Mesendoderm (in vitro differentiated cells): ENCODE measurements at regions not wholly inside any gene's neighbourhood (a gene's known extent, or its start where the extent isn't known, plus 50 kb on each side); places are given as distances from the start of the nearest gene placed in this dataset.

Experiments
- DNase-seq: peaks from one replicate; pipeline ENCODE4 v3.0.0; 2013
- H2AK5ac ChIP-seq: 2 replicates; pipeline ENCODE4 v1.6.1; 2013; ENCODE audit warnings: low read length, inconsistent platforms
- H2BK120ac ChIP-seq: 2 replicates; pipeline ENCODE4 v1.6.1; 2013; ENCODE audit warnings: low read depth, mild to moderate bottlenecking, low read length, moderate library complexity, mixed read lengths
- H2BK15ac ChIP-seq: replicated peaks from 2 replicates; pipeline ENCODE4 v1.6.1; 2013; ENCODE audit warnings: low read depth, mild to moderate bottlenecking, moderate library complexity
- H2BK5ac ChIP-seq: 2 replicates; pipeline ENCODE4 v1.6.1; 2013; ENCODE audit warnings: low read length, inconsistent platforms
- H3K18ac ChIP-seq: 2 replicates; pipeline ENCODE4 v1.6.1; 2013; ENCODE audit warnings: mild to moderate bottlenecking, low read length, mixed read lengths
- H3K23ac ChIP-seq: one replicate; pipeline ENCODE4 v1.6.1; 2013; ENCODE audit warnings: low read length
- H3K27ac ChIP-seq: 2 replicates; pipeline ENCODE4 v1.5.1; 2013; ENCODE audit warnings: low read depth, mild to moderate bottlenecking, inconsistent platforms, low read length, moderate library complexity
- H3K27me3 ChIP-seq: 2 replicates; pipeline ENCODE4 v1.6.1; 2013; ENCODE audit warnings: low read length, control low read depth, mild to moderate bottlenecking, inconsistent platforms; ENCODE audit not compliant: insufficient read depth, poor library complexity
- H3K36me3 ChIP-seq: 2 replicates; pipeline ENCODE4 v1.6.1; 2013; ENCODE audit warnings: low read length, inconsistent platforms; ENCODE audit not compliant: control insufficient read depth, insufficient read depth
- H3K4ac ChIP-seq: one replicate; pipeline ENCODE4 v1.6.1; 2013; ENCODE audit warnings: low read depth, mild to moderate bottlenecking, low read length, moderate library complexity
- H3K4me1 ChIP-seq: 2 replicates; pipeline ENCODE4 v1.6.1; 2013; ENCODE audit warnings: low read depth, low read length, inconsistent platforms; ENCODE audit not compliant: control insufficient read depth
- H3K4me2 ChIP-seq: 2 replicates; pipeline ENCODE4 v1.6.1; 2013; ENCODE audit warnings: low read length
- H3K4me3 ChIP-seq: 2 replicates; pipeline ENCODE4 v1.5.1; 2013; ENCODE audit warnings: mild to moderate bottlenecking, low read length
- H3K56ac ChIP-seq: one replicate; pipeline ENCODE4 v1.6.1; 2013; ENCODE audit warnings: low read length
- H3K79me1 ChIP-seq: 2 replicates; pipeline ENCODE4 v1.6.1; 2013; ENCODE audit warnings: low read length, inconsistent platforms
- H3K79me2 ChIP-seq: 2 replicates; pipeline ENCODE4 v1.6.1; 2013; ENCODE audit warnings: mild to moderate bottlenecking, low read length; ENCODE audit not compliant: control insufficient read depth, insufficient read depth
- H3K9ac ChIP-seq: 2 replicates; pipeline ENCODE4 v1.6.1; 2013; ENCODE audit warnings: low read length, inconsistent platforms
- H4K5ac ChIP-seq: one replicate; pipeline ENCODE4 v1.6.1; 2013; ENCODE audit warnings: low read length
- H4K8ac ChIP-seq: one replicate; pipeline ENCODE4 v1.6.1; 2013; ENCODE audit warnings: low read depth, mild to moderate bottlenecking, control low read depth, low read length, moderate library complexity
- WGBS: extraction: QIAGEN DNeasy Blood & Tissue Kit; methylation state at CpG from one replicate; pipeline ENCODE4 v1.1.7; 2013; ENCODE audit warnings: low lambda C conversion rate, missing lambda C conversion rate; ENCODE audit not compliant: insufficient coverage; ENCODE audit errors: extremely low coverage; 5-methylcytosine and 5-hydroxymethylcytosine counted together

- H3K18ac ChIP-seq: no peak overlapping the region
- no peak overlapping the region for H2BK5ac ChIP-seq
- H4K5ac ChIP-seq: no peak overlapping the region
- H3K27me3 ChIP-seq: no peaks in the 10 kb centered on the region
- H3K56ac ChIP-seq: no peak overlapping the region
- H2BK120ac ChIP-seq: no peak overlapping the region
- H4K8ac ChIP-seq: no peak overlapping the region
- no peak overlapping the region for H3K4me3 ChIP-seq
- WGBS: no CpG with 5 or more reads among the region's 10 CpGs
- H3K4me2 ChIP-seq: no peak overlapping the region
- H3K36me3 ChIP-seq: no peaks in the 10 kb centered on the region
- H2BK15ac ChIP-seq: no peak overlapping the region
- H3K9ac ChIP-seq: no peak overlapping the region
- no peak overlapping the region for H3K23ac ChIP-seq
- H3K79me2 ChIP-seq: no peaks in the 10 kb centered on the region
- H3K27ac ChIP-seq: no peak overlapping the region
- H3K4ac ChIP-seq: no peak overlapping the region
- no peak overlapping the region for H2AK5ac ChIP-seq
- no peak for DNase-seq
- H3K79me1 ChIP-seq: no peaks in the 10 kb centered on the region
- no peaks in the 10 kb centered on the region for H3K4me1 ChIP-seq
Observed at GRCh38 chr2:37812941-37813730, 112.0 kb upstream of the RMDN2 start.

- Histone ChIP-seq H3K27me3 (no peaks in the 10 kb centered on the region), H4K5ac (no peak overlapping the region), H3K4me1 (no peaks in the 10 kb centered on the region), H2BK120ac (no peak overlapping the region), H3K56ac (no peak overlapping the region), H4K8ac (no peak overlapping the region), H3K18ac (no peak overlapping the region), H2BK5ac (no peak overlapping the region), H3K4ac (no peak overlapping the region), H2BK15ac (no peak overlapping the region), H3K36me3 (no peaks in the 10 kb centered on the region), H3K4me3 (no peak overlapping the region), H3K23ac (no peak overlapping the region), H3K27ac (no peak overlapping the region), H2AK5ac (no peak overlapping the region), H3K4me2 (no peak overlapping the region), H3K9ac (no peak overlapping the region), H3K79me1 (no peaks in the 10 kb centered on the region), H3K79me2 (no peaks in the 10 kb centered on the region)
- no CpG with 5 or more reads among the region's 8 CpGs for WGBS
- DNase-seq: no peak
Observed at GRCh38 chr2:37816036-37816435, 109.1 kb upstream of the RMDN2 start.

- Histone ChIP-seq H2BK15ac (no peak overlapping the region), H3K9ac (no peak overlapping the region), H3K18ac (no peak overlapping the region), H2BK120ac (no peak overlapping the region), H2BK5ac (no peak overlapping the region), H3K4ac (no peak overlapping the region), H3K4me1 (no peaks in the 10 kb centered on the region), H3K79me2 (no peaks in the 10 kb centered on the region), H2AK5ac (no peak overlapping the region), H4K8ac (no peak overlapping the region), H3K23ac (no peak overlapping the region), H3K56ac (no peak overlapping the region), H3K4me3 (no peak overlapping the region), H3K27ac (no peak overlapping the region), H4K5ac (no peak overlapping the region), H3K27me3 (no peaks in the 10 kb centered on the region), H3K36me3 (no peaks in the 10 kb centered on the region), H3K79me1 (no peaks in the 10 kb centered on the region), H3K4me2 (no peak overlapping the region)
- WGBS: no CpG with 5 or more reads among the region's 11 CpGs
- no peak for DNase-seq
Observed at GRCh38 chr2:37816686-37817085, 108.4 kb upstream of the RMDN2 start.

GRCh38 chr2:37819186-37819585, 105.9 kb upstream of the RMDN2 start:
- Histone ChIP-seq H3K9ac (no peak overlapping the region), H3K23ac (no peak overlapping the region), H3K36me3 (no peaks in the 10 kb centered on the region), H2BK15ac (no peak overlapping the region), H3K79me1 (no peaks in the 10 kb centered on the region), H3K27me3 (no peaks in the 10 kb centered on the region), H3K4me2 (no peak overlapping the region), H2BK120ac (no peak overlapping the region), H3K56ac (no peak overlapping the region), H3K18ac (peak overlapping the region; percentile 30), H3K4ac (no peak overlapping the region), H2AK5ac (no peak overlapping the region), H3K4me1 (no peaks in the 10 kb centered on the region), H3K27ac (no peak overlapping the region), H3K4me3 (no peak overlapping the region), H4K8ac (no peak overlapping the region), H3K79me2 (no peaks in the 10 kb centered on the region), H2BK5ac (no peak overlapping the region), H4K5ac (no peak overlapping the region)
- no CpG with 5 or more reads among the region's 2 CpGs for WGBS
- DNase-seq: no peak

GRCh38 chr2:37820471-37820986, 104.6 kb upstream of the RMDN2 start:
- Histone ChIP-seq H2AK5ac (no peak overlapping the region), H3K18ac (no peak overlapping the region), H3K23ac (no peak overlapping the region), H3K4me3 (no peak overlapping the region), H3K36me3 (no peaks in the 10 kb centered on the region), H2BK120ac (no peak overlapping the region), H4K5ac (no peak overlapping the region), H3K56ac (no peak overlapping the region), H3K4me1 (no peaks in the 10 kb centered on the region), H3K79me2 (no peaks in the 10 kb centered on the region), H3K79me1 (no peaks in the 10 kb centered on the region), H3K4ac (no peak overlapping the region), H3K4me2 (no peak overlapping the region), H4K8ac (no peak overlapping the region), H3K27ac (no peak overlapping the region), H3K9ac (no peak overlapping the region), H2BK5ac (no peak overlapping the region), H3K27me3 (no peaks in the 10 kb centered on the region), H2BK15ac (no peak overlapping the region)
- WGBS: no CpG with 5 or more reads among the region's 2 CpGs
- no peak for DNase-seq

GRCh38 chr2:37825586-37825985, 99.5 kb upstream of the RMDN2 start:
- Histone ChIP-seq H3K4me1 (peaks cover 6% of the 10 kb centered on the region), H4K5ac (no peak overlapping the region), H3K4me2 (no peak overlapping the region), H3K18ac (peak overlapping the region; percentile 34), H2AK5ac (no peak overlapping the region), H3K27me3 (no peaks in the 10 kb centered on the region), H3K27ac (no peak overlapping the region), H3K4ac (no peak overlapping the region), H4K8ac (no peak overlapping the region), H3K36me3 (no peaks in the 10 kb centered on the region), H3K79me1 (no peaks in the 10 kb centered on the region), H3K4me3 (no peak overlapping the region), H3K23ac (no peak overlapping the region), H2BK120ac (no peak overlapping the region), H3K56ac (no peak overlapping the region), H3K79me2 (no peaks in the 10 kb centered on the region), H2BK15ac (no peak overlapping the region), H3K9ac (no peak overlapping the region), H2BK5ac (no peak overlapping the region)
- DNase-seq: no peak
- WGBS: no CpG with 5 or more reads among the region's 3 CpGs
